Tibial nerve (tissue), 4 donors: ENCODE measurements at regions not wholly inside any gene's neighbourhood (a gene's known extent, or its start where the extent isn't known, plus 50 kb on each side); places are given as distances from the start of the nearest gene placed in this dataset.
A peak's percentile ranks its signal among the peaks of the same experiment; 100 is the strongest.

Experiments
- EP300 ChIP-seq, 2 donors: sonication (generic); formaldehyde crosslinking; IDR thresholded peaks; one replicate each; pipeline ENCODE4 v1.6.1; 2017; ENCODE audit warnings: antibody characterized with exemption in 2 of 2, mild to moderate bottlenecking in 1 of 2
- TF ChIP-seq, protein P1 (sequence below), 5 experiments: fragments of 200-600 bp in 3 of 5; fragments of 450-650 bp in 2 of 5; sonication (generic) in 3 of 5; IDR thresholded peaks; one replicate each; pipeline ENCODE4 v1.5.1; 2016 to 2019; ENCODE audit warnings: antibody characterized with exemption in 5 of 5, mild to moderate bottlenecking in 3 of 5, moderate library complexity in 2 of 5

DNA sequence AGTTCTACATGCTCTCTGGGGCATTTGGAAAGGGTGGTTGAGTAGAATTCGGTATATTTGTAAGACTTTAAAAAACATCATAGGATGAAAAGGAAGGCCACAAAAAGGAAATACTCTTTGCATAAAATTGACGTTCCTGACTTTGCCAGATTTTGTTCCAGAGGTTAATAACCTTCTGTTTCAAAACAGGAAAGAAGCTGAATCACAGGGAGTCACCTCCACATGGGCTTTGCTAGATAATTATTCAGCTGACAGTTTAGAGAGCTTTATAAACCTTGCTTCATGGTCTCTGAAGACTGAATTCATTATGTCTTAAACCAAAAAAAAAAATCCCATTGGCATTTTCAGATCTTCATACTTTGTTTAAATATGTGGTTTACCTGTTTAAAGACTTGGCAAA, 203.7 kb downstream of the SEMA6A start:
- TF ChIP-seq, protein P1, sequence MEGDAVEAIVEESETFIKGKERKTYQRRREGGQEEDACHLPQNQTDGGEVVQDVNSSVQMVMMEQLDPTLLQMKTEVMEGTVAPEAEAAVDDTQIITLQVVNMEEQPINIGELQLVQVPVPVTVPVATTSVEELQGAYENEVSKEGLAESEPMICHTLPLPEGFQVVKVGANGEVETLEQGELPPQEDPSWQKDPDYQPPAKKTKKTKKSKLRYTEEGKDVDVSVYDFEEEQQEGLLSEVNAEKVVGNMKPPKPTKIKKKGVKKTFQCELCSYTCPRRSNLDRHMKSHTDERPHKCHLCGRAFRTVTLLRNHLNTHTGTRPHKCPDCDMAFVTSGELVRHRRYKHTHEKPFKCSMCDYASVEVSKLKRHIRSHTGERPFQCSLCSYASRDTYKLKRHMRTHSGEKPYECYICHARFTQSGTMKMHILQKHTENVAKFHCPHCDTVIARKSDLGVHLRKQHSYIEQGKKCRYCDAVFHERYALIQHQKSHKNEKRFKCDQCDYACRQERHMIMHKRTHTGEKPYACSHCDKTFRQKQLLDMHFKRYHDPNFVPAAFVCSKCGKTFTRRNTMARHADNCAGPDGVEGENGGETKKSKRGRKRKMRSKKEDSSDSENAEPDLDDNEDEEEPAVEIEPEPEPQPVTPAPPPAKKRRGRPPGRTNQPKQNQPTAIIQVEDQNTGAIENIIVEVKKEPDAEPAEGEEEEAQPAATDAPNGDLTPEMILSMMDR (IDR thresholded peaks at IDR 0.05) = no peak
- TF ChIP-seq EP300 (IDR thresholded peaks at IDR 0.05) = peak in 1 of 2 donors; percentile 39
